ENCODE measurements at regions not wholly inside any gene's neighbourhood (a gene's known extent, or its start where the extent isn't known, plus 50 kb on each side); places are given as distances from the start of the nearest gene placed in this dataset.
A peak's percentile ranks its signal among the peaks of the same experiment; 100 is the strongest.

DNA sequence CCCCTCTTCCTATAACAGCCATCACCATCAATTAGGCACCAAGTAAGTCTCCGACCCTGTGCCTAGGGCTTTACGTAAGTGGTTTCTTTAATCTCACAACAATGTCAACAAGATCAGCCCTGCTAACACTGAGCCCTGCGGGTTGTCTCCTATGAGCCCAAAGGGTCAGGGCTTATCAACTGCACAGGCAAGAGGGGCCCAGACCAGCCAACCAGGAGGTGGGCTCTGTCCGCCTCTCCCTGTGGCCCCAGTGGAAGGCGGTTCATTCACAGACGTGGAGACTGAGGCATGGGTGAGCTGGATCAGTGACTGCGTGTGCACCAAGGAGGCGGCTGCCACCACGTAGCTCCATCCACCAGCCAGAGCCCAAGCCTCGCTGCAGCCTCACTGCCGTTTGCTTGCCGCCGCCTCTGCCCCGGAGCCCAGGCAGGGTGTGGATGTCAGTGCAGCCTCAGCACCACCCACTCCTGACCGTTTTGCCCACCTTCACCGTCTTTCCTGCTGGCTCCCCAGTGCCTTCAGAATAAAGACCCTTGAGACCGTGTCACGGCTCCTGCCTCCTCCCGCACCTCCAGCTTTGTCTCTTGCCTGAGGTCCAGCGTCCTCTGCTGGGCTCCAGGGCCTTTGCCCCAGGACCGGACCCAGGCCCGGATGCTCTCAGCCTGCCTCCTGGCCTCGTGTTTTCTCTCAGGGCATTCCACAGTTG is 78.7 kb downstream of the DLL1 start:
- Mint-ChIP-seq H3K4me3 (no peak overlapping the region), H3K36me3 (ENCODE audit: low read depth) (peaks cover 15% of the 10 kb centered on the region), H3K27me3 (ENCODE audit: insufficient read depth, low read depth, poor library complexity) (peaks cover 13% of the 10 kb centered on the region), H3K27ac (no peak overlapping the region), H3K9me3 (peaks cover 18% of the 10 kb centered on the region), H3K4me1 (no peaks in the 10 kb centered on the region)
- Histone ChIP-seq H2AFZ (no peak overlapping the region), H3F3A (replicated peaks; ENCODE audit: low read depth) (no peaks in the 10 kb centered on the region), H3K4me2 (no peak overlapping the region), H3K27ac (ENCODE audit: low read depth) (no peak overlapping the region), H3K4me1 (ENCODE audit: insufficient read depth) (no peaks in the 10 kb centered on the region), H3K9me2 (ENCODE audit: insufficient read depth) (no peaks in the 10 kb centered on the region), H3K79me2 (replicated peaks; ENCODE audit: insufficient read depth) (no peaks in the 10 kb centered on the region), H3K27me3 (ENCODE audit: insufficient read depth) (no peaks in the 10 kb centered on the region), H4K20me1 (replicated peaks; ENCODE audit: insufficient read depth) (no peaks in the 10 kb centered on the region), H3K36me3 (ENCODE audit: insufficient read depth) (no peaks in the 10 kb centered on the region), H3K4me3 (no peak overlapping the region)
- ATAC-seq, result no peak
- TF ChIP-seq, protein P1, sequence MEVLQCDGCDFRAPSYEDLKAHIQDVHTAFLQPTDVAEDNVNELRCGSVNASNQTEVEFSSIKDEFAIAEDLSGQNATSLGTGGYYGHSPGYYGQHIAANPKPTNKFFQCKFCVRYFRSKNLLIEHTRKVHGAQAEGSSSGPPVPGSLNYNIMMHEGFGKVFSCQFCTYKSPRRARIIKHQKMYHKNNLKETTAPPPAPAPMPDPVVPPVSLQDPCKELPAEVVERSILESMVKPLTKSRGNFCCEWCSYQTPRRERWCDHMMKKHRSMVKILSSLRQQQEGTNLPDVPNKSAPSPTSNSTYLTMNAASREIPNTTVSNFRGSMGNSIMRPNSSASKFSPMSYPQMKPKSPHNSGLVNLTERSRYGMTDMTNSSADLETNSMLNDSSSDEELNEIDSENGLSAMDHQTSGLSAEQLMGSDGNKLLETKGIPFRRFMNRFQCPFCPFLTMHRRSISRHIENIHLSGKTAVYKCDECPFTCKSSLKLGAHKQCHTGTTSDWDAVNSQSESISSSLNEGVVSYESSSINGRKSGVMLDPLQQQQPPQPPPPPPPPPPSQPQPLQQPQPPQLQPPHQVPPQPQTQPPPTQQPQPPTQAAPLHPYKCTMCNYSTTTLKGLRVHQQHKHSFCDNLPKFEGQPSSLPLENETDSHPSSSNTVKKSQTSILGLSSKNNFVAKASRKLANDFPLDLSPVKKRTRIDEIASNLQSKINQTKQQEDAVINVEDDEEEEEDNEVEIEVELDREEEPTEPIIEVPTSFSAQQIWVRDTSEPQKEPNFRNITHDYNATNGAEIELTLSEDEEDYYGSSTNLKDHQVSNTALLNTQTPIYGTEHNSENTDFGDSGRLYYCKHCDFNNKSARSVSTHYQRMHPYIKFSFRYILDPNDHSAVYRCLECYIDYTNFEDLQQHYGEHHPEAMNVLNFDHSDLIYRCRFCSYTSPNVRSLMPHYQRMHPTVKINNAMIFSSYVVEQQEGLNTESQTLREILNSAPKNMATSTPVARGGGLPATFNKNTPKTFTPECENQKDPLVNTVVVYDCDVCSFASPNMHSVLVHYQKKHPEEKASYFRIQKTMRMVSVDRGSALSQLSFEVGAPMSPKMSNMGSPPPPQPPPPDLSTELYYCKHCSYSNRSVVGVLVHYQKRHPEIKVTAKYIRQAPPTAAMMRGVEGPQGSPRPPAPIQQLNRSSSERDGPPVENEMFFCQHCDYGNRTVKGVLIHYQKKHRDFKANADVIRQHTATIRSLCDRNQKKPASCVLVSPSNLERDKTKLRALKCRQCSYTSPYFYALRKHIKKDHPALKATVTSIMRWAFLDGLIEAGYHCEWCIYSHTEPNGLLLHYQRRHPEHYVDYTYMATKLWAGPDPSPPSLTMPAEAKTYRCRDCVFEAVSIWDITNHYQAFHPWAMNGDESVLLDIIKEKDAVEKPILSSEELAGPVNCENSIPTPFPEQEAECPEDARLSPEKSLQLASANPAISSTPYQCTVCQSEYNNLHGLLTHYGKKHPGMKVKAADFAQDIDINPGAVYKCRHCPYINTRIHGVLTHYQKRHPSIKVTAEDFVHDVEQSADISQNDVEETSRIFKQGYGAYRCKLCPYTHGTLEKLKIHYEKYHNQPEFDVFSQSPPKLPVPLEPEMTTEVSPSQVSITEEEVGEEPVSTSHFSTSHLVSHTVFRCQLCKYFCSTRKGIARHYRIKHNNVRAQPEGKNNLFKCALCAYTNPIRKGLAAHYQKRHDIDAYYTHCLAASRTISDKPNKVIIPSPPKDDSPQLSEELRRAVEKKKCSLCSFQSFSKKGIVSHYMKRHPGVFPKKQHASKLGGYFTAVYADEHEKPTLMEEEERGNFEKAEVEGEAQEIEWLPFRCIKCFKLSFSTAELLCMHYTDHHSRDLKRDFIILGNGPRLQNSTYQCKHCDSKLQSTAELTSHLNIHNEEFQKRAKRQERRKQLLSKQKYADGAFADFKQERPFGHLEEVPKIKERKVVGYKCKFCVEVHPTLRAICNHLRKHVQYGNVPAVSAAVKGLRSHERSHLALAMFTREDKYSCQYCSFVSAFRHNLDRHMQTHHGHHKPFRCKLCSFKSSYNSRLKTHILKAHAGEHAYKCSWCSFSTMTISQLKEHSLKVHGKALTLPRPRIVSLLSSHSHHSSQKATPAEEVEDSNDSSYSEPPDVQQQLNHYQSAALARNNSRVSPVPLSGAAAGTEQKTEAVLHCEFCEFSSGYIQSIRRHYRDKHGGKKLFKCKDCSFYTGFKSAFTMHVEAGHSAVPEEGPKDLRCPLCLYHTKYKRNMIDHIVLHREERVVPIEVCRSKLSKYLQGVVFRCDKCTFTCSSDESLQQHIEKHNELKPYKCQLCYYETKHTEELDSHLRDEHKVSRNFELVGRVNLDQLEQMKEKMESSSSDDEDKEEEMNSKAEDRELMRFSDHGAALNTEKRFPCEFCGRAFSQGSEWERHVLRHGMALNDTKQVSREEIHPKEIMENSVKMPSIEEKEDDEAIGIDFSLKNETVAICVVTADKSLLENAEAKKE (CRISPR knock-in tag; IDR thresholded peaks at IDR 0.05), result no peak
- TF ChIP-seq POLR2AphosphoS5 (IDR thresholded peaks at IDR 0.05; ENCODE audit: low read depth) (no peak), STAT1 (IDR thresholded peaks at IDR 0.05; ENCODE audit: unreplicated experiment) (no peak)
- TF ChIP-seq, protein P2, sequence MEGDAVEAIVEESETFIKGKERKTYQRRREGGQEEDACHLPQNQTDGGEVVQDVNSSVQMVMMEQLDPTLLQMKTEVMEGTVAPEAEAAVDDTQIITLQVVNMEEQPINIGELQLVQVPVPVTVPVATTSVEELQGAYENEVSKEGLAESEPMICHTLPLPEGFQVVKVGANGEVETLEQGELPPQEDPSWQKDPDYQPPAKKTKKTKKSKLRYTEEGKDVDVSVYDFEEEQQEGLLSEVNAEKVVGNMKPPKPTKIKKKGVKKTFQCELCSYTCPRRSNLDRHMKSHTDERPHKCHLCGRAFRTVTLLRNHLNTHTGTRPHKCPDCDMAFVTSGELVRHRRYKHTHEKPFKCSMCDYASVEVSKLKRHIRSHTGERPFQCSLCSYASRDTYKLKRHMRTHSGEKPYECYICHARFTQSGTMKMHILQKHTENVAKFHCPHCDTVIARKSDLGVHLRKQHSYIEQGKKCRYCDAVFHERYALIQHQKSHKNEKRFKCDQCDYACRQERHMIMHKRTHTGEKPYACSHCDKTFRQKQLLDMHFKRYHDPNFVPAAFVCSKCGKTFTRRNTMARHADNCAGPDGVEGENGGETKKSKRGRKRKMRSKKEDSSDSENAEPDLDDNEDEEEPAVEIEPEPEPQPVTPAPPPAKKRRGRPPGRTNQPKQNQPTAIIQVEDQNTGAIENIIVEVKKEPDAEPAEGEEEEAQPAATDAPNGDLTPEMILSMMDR (conservative IDR thresholded peaks at IDR 0.05; ENCODE audit: low read depth in 2 of 2), result peak in 1 of 2 experiments; percentile 32; a peak in 2 of 4 replicates
- DNase-seq (ENCODE audit: low spot score), result no peak

All from GM23338 (cell line).